Left renal pelvis (tissue), 4 donors: ENCODE measurements at regions not wholly inside any gene's neighbourhood (a gene's known extent, or its start where the extent isn't known, plus 50 kb on each side); places are given as distances from the start of the nearest gene placed in this dataset.
"Not testable (repeated sequence)": the region's sequence is repeated elsewhere in the genome, so short reads cannot be mapped to it uniquely, and the experiment has no call there.

ENCODE experiments used
- DNase-seq, 4 donors: peaks; one replicate each; pipeline ENCODE4 v3.0.0-alpha.2; 2013; ENCODE audit warnings: low read depth in 4 of 4, low spot score in 3 of 4

- no peak for DNase-seq
Observed at GRCh38 chr14:71748196-71748595, 184.0 kb upstream of the RGS6 start.

- no peak for DNase-seq
Observed at GRCh38 chr14:71749613-71750238, 182.5 kb upstream of the RGS6 start.

- no peak for DNase-seq
Observed at GRCh38 chr14:71751264-71751663, 181.0 kb upstream of the RGS6 start.

- DNase-seq, result no peak
Observed at GRCh38 chr14:71752111-71752738, 180.0 kb upstream of the RGS6 start.

- peak; percentile 67 to 74 (median 72) for DNase-seq
Observed at GRCh38 chr14:71753126-71753830, 179.0 kb upstream of the RGS6 start.

- no peak for DNase-seq
Observed at GRCh38 chr14:71753976-71754375, 178.3 kb upstream of the RGS6 start.

- no peak for DNase-seq
Observed at GRCh38 chr14:71754422-71755095, 177.7 kb upstream of the RGS6 start.

- no peak for DNase-seq
Observed at GRCh38 chr14:71758229-71758951, 173.8 kb upstream of the RGS6 start.

- DNase-seq, result no peak
Observed at GRCh38 chr14:71762575-71762974, 169.7 kb upstream of the RGS6 start.

- no peak for DNase-seq
Observed at GRCh38 chr14:71764701-71765382, 167.4 kb upstream of the RGS6 start.

GRCh38 chr14:71765505-71765904, 166.7 kb upstream of the RGS6 start:
- DNase-seq, result no peak

GRCh38 chr14:71770431-71770830, 161.8 kb upstream of the RGS6 start:
- DNase-seq, result no peak

GRCh38 chr14:71771421-71771820, 160.8 kb upstream of the RGS6 start:
- DNase-seq, result not testable (repeated sequence)

GRCh38 chr14:71771996-71772395, 160.2 kb upstream of the RGS6 start:
- DNase-seq, result not testable (repeated sequence)

GRCh38 chr14:71773898-71774481, 158.2 kb upstream of the RGS6 start:
- DNase-seq, result no peak

GRCh38 chr14:71776471-71777360, 155.5 kb upstream of the RGS6 start:
- no peak for DNase-seq

- DNase-seq, result peak in 1 of 4 donors; percentile 12
Observed at GRCh38 chr14:71780075-71780474, 152.2 kb upstream of the RGS6 start.

- no peak for DNase-seq
Observed at GRCh38 chr14:71780822-71781221, 151.4 kb upstream of the RGS6 start.

- DNase-seq, result no peak
Observed at GRCh38 chr14:71783088-71783487, 149.1 kb upstream of the RGS6 start.
